DMS 273 treated with DMSO at 0.1 percent for 48 hours (cell line): ENCODE measurements at regions not wholly inside any gene's neighbourhood (a gene's known extent, or its start where the extent isn't known, plus 50 kb on each side); places are given as distances from the start of the nearest gene placed in this dataset.

Source experiments
- DNase-seq: peaks from one replicate; lab custom pipeline; 2025; lab: John Stamatoyannopoulos, UW

DNA sequence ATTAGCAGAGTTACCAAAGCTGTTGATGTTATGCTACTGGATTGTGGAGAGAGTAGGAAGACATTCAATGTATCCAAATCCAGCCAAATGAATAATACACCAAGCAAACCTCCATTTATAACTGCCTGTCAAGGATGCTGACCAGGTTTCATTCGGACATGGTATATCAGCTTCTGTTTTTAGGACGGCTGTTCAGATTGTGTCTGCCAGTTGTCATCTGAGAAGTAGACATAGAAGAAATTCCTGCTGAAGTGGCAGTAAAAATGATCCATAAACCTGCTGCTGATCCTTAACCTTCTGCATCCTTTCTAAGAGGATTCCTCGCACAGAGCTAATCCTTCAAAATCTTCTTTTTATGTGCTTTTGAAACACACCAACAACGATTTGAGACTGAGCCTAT lies 663.6 kb upstream of the PLXNA2 start:
- no peak for DNase-seq

DNA sequence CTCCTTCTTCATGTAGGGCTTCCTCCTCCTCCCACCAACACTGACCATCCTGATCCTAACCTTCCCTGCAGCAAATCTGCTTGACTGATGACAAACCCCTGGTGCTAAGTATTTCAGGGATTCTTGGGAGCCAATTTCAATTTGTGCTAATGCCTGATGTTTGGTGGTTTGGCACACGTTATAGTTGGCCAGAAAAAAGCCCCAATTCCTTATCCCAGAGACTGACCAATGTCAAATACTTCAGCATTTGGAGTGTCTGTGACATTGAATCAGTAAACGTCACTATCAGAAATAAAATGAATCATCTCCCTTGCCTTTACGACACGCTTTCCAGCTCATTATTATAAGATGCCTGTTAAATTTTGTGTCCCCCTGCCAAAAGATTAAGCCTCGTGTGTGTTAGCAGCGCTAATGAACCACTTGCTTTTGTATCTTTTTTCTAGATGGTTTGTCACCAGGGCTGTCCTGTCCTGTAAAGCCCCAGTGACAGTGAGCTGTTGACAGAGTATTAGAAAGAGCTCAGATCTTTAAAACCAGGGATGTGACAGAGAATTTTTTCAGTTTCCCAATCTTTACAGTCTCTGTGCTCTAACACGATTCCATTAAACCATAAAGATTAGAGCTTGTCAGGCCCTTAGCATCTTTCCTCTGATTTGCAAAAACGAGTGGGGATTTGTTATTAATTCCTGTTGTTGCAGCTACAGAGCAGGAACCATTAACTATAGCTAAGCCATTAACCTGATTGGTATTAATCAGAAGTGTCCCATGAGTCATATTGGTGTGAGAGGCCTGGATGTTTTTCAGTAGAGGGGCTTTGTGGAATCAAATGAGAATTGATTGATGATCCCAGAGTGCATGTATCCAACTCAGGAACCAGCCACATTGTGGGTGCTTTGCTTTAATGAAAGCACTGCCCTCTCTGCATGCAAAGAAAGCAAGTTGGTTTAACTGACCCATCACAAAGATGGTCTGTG lies 665.1 kb upstream of the PLXNA2 start:
- no peak for DNase-seq

GRCh38 chr1:208910161-208910560 lies 666.0 kb upstream of the PLXNA2 start:
- DNase-seq, result no peak

GRCh38 chr1:208917281-208917680 lies 666.2 kb upstream of the CAMK1G start:
- DNase-seq, result no peak

- no peak for DNase-seq
These were observed 665.8 kb upstream of the CAMK1G start for GRCh38 chr1:208917723-208918122.

GRCh38 chr1:208918160-208918559 lies 665.4 kb upstream of the CAMK1G start:
- DNase-seq, result no peak

- DNase-seq, result no peak
These were observed 664.1 kb upstream of the CAMK1G start for GRCh38 chr1:208919371-208919770.

GRCh38 chr1:208921259-208921658 lies 662.3 kb upstream of the CAMK1G start:
- no peak for DNase-seq

DNA sequence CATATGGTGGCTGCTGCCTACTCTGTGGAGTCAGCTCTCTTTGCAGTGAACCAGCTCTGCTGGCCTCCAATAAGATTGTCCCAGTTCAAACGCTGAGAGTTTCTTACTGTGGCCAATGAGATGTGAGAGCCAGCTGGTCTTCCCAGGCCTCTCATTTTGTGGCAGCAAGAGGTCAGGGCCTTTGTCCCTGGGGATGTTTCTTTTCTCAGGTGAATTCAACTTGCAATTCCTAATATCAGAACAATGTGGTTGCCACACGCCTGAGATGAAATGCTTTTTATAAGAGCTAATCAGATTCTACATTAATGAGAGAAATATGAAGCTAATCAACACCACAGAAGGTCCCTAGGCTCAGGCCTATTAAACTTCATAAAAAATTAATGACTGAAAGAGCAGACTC lies 660.1 kb upstream of the CAMK1G start:
- no peak for DNase-seq

GRCh38 chr1:208923946-208924720 lies 659.4 kb upstream of the CAMK1G start:
- no peak for DNase-seq

- DNase-seq, result no peak
These were observed 658.6 kb upstream of the CAMK1G start for GRCh38 chr1:208924928-208925327.

DNA sequence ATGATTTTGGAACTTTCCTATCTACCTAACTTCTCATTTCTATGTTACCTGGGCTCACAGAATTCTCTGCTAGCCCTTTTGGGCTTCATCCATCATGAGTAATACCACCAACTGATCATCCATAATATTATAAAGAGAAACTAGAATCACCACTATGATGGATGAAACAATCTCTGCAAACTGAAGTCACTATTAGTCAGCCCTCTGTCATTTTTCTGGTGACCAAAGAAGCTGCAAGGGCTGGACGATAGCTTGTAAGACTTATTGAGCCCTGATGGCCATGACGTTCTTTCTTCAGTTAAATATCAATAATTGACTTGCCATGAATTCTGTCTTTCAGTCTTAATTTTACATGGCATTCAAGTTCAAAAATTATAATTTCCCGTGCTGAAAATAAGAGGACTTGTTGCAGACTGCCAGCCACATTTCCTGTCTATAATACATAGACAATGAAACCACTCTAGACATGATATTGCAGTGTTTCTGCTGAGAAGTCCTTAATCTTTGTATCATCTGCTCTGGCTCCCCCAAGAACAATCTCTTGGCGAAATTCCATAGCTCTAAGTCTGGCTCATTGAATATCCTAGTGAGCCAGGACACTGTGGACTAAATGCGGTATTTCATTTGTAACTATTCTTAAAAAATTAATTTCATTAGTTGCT lies 655.0 kb upstream of the CAMK1G start:
- no peak for DNase-seq

GRCh38 chr1:208929575-208929974 lies 653.9 kb upstream of the CAMK1G start:
- DNase-seq, result no peak

GRCh38 chr1:208931936-208932335 lies 651.6 kb upstream of the CAMK1G start:
- no peak for DNase-seq

DNA sequence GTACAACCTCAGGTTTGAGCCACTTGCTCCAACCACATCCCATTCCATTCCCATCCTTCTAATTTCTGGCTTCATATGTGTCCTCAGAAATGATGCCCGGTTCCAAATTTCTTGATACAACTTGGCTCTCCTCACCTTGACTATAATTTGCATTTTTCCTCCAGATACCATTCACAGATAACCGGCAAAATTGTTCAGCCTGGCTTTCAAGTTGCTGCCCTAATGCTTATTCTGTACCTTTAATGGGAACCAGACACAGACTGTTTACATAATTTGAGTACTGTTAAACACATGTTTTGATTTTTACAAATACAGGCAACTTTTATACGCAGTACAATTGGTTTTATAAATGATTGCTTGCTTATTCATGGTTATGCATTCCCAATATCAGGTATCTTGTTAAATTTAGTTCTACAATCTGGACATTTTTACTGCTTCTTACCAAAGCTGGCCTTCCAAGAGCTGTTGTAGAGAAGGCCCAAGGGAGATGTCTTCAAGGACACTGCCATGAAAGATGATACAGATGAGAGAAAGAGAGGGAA lies 649.5 kb upstream of the CAMK1G start:
- no peak for DNase-seq

- DNase-seq, result no peak
These were observed 648.6 kb upstream of the CAMK1G start for GRCh38 chr1:208934933-208935332.

GRCh38 chr1:208935517-208936187 lies 647.9 kb upstream of the CAMK1G start:
- no peak for DNase-seq

- no peak for DNase-seq
These were observed 643.9 kb upstream of the CAMK1G start for GRCh38 chr1:208939537-208940085.

- DNase-seq, result no peak
These were observed 641.0 kb upstream of the CAMK1G start for GRCh38 chr1:208942394-208943130.

DNA sequence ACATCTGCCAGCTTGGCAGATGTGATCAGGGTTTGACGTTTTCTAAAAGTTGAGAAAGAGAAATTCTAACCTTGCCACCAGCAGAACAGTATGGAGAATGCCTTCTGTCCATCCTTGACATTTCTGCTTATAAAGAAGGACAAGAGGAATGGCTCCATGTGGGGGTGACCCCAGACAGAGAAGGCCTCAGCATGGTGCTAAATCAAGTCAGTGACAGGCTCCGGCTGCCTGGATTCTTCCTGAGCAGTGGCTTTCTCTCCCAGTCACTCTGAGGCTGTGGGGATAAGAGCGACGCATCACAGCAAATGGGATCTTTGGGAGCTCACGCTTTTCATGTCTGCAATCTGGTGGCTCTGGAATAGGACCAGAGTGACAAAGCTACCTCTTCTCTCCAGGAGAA lies 640.2 kb upstream of the CAMK1G start:
- no peak for DNase-seq

DNA sequence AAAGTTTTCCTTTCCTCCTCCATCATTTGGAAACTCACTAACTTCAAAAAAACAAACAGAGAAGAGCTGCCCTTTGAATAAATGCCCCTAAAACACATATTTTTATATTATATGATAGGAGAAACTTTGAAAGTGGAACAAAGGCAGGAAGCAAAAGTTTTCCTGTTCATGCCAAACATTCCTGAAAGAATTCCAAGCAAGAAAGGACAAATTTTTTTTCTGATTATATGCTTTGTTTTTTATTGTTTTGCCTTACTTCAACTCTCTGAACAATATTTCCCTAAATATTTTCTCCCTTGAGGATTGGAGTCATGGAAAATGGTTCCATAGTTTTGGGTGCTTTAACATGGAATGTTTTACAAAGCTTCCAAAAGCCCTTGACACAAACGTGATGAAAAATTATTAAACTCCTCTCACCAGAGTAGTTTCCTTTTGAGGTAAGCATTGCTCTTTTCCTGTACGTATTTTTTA lies 638.5 kb upstream of the CAMK1G start:
- DNase-seq, result no peak
